Upper lobe of left lung (tissue), 6 donors: ENCODE measurements at regions not wholly inside any gene's neighbourhood (a gene's known extent, or its start where the extent isn't known, plus 50 kb on each side); places are given as distances from the start of the nearest gene placed in this dataset.
A peak's percentile ranks its signal among the peaks of the same experiment; 100 is the strongest.

Experiments
- ATAC-seq, 2 donors: fragments of 200-7000 bp; cut with Tn5 transposase; one replicate each; pipeline ENCODE4 v1.9.1; 2022; ENCODE audit warnings: mild to moderate bottlenecking in 2 of 2, moderate library complexity in 2 of 2; ENCODE audit not compliant: low FRiP score in 2 of 2
- DNase-seq, 2 donors: peaks; one replicate each; pipeline ENCODE4 v3.0.0-alpha.2; 2019 to 2020
- H3K27ac ChIP-seq, 4 donors: fragments of 200-600 bp; sonication (generic); one replicate each; pipeline ENCODE4 v1.5.1; 2016 to 2019
- H3K27me3 ChIP-seq, 4 donors: fragments of 200-600 bp; sonication (generic); one replicate each; pipeline ENCODE4 v1.5.1; 2017 to 2019
- H3K36me3 ChIP-seq, 4 donors: fragments of 200-600 bp; sonication (generic); one replicate each; pipeline ENCODE4 v1.5.1; 2016 to 2019
- H3K4me1 ChIP-seq, 4 donors: fragments of 200-600 bp; sonication (generic); one replicate each; pipeline ENCODE4 v1.5.1; 2018 to 2019
- H3K4me3 ChIP-seq, 4 donors: fragments of 200-600 bp; sonication (generic); one replicate each; pipeline ENCODE4 v1.5.1; 2017 to 2019; ENCODE audit warnings: mild to moderate bottlenecking in 2 of 4, moderate library complexity in 1 of 4
- H3K9me3 ChIP-seq, 4 donors: fragments of 200-600 bp; sonication (generic); one replicate each; pipeline ENCODE4 v1.5.1; 2018 to 2019
- CTCF ChIP-seq, 6 experiments: fragments of 450-650 bp in 4 of 6; fragments of 200-600 bp in 2 of 6; sonication (generic) in 2 of 6; IDR thresholded peaks; one replicate each; pipeline ENCODE4 v1.5.1; 2016 to 2019; ENCODE audit warnings: antibody characterized with exemption in 6 of 6
- EP300 ChIP-seq, 4 donors: sonication (generic); formaldehyde crosslinking; IDR thresholded peaks; one replicate each; pipeline ENCODE4 v1.5.1; 2017; ENCODE audit warnings: antibody characterized with exemption in 4 of 4, control low read depth in 2 of 4
- POLR2A ChIP-seq, 4 donors: fragments of 450-650 bp; IDR thresholded peaks; one replicate each; pipeline ENCODE4 v1.5.1; 2016 to 2017; ENCODE audit warnings: antibody characterized with exemption in 4 of 4, mild to moderate bottlenecking in 2 of 4
- POLR2AphosphoS5 ChIP-seq, 2 donors: sonication (generic); formaldehyde crosslinking; IDR thresholded peaks; one replicate each; pipeline ENCODE4 v1.5.1; 2017; ENCODE audit warnings: antibody characterized with exemption in 2 of 2
- WGBS, 2 donors: methylation state at CpG; one replicate each; pipeline ENCODE4 v1.1.5; 2017 to 2018; 5-methylcytosine and 5-hydroxymethylcytosine counted together
- donor health status: DM: no; HTN: no; CAD: no; lungs with moderate emphysema.
- donor health status: DM: no; HTN: yes; CAD: no; lungs with severe emphysema.

- Histone ChIP-seq H3K4me1 (no peaks in the 10 kb centered on the region), H3K9me3 (no peaks in the 10 kb centered on the region), H3K4me3 (no peak overlapping the region), H3K27me3 (no peaks in the 10 kb centered on the region), H3K36me3 (no peaks in the 10 kb centered on the region), H3K27ac (no peak overlapping the region)
- ATAC-seq: no peak
- DNase-seq: no peak
- 78 to 83% methylated on average over 4 of the region's 4 CpGs for WGBS, 2 donors
- TF ChIP-seq POLR2AphosphoS5 (IDR thresholded peaks at IDR 0.05): no peak
Observed at GRCh38 chr5:14082523-14082922, 60.6 kb upstream of the TRIO start.

DNA sequence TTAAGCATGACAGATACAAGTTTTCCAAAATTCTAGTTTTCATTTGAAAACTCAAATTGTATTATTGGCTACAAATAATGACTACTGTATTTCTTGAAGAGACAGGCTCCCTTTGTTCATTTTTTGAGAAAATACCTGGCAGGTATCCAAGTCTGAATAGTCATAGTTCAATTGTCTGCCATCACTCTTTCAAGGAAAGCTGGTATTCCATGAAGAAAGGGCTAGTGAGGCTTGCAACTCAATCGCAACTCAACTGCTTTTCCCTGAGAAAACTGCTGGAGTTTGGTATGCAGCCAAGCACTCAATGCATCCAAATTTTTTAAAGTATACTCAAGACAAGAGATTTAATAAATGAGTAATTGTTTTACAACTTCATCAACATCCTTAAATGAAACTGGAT lies 61.4 kb upstream of the TRIO start:
- no peaks in the 10 kb centered on the region for H3K36me3 ChIP-seq
- ATAC-seq (no peak), DNase-seq (no peak)
- no peak overlapping the region for H3K4me3 ChIP-seq
- WGBS, 2 donors: 38 to 63% methylated on average over 1 of the region's 1 CpG
- TF ChIP-seq POLR2AphosphoS5 (IDR thresholded peaks at IDR 0.05) (no peak), CTCF (IDR thresholded peaks at IDR 0.05) (no peak), POLR2A (IDR thresholded peaks at IDR 0.05) (no peak), EP300 (IDR thresholded peaks at IDR 0.05) (no peak)
- H3K27ac ChIP-seq: no peak overlapping the region
- no peaks in the 10 kb centered on the region for H3K27me3 ChIP-seq
- H3K4me1 ChIP-seq: no peaks in the 10 kb centered on the region
- H3K9me3 ChIP-seq: no peaks in the 10 kb centered on the region

DNA sequence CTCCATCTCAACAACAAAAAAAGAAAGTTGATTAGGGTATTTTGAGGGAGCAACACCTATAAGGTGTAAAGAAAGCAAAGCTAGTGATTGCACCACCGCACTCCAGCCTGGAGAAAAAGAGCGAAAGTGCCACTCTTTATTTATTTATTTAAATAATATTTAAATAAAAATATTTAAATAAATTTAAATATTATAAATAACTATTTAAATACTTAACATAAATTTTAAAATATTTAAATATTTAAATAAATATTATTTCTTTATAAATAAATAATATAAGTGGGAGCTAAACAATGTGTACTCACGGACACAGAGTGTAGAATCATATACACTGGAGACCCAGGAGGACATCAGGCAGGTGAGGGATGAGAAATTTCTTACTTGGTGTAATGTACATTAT lies 64.4 kb upstream of the TRIO start:
- Histone ChIP-seq H3K4me1 (no peaks in the 10 kb centered on the region), H3K4me3 (no peak overlapping the region), H3K36me3 (no peaks in the 10 kb centered on the region), H3K9me3 (no peaks in the 10 kb centered on the region), H3K27ac (no peak overlapping the region), H3K27me3 (no peaks in the 10 kb centered on the region)
- 97 to 99% methylated on average over 3 of the region's 3 CpGs for WGBS, 2 donors
- DNase-seq: no peak
- ATAC-seq: no peak
- TF ChIP-seq POLR2AphosphoS5 (IDR thresholded peaks at IDR 0.05) (no peak), EP300 (IDR thresholded peaks at IDR 0.05) (no peak), POLR2A (IDR thresholded peaks at IDR 0.05) (no peak), CTCF (IDR thresholded peaks at IDR 0.05) (no peak)

GRCh38 chr5:14077501-14077900 lies 65.6 kb upstream of the TRIO start:
- DNase-seq: no peak
- Histone ChIP-seq H3K27ac (no peak overlapping the region), H3K4me1 (no peaks in the 10 kb centered on the region), H3K27me3 (no peaks in the 10 kb centered on the region), H3K4me3 (no peak overlapping the region), H3K36me3 (no peaks in the 10 kb centered on the region), H3K9me3 (no peaks in the 10 kb centered on the region)
- ATAC-seq: peak in 1 of 2 donors; percentile 34
- 93 to 96% methylated on average over 8 of the region's 8 CpGs for WGBS, 2 donors
- TF ChIP-seq POLR2A (IDR thresholded peaks at IDR 0.05) (no peak), CTCF (IDR thresholded peaks at IDR 0.05) (no peak), POLR2AphosphoS5 (IDR thresholded peaks at IDR 0.05) (no peak), EP300 (IDR thresholded peaks at IDR 0.05) (no peak)

- TF ChIP-seq EP300 (IDR thresholded peaks at IDR 0.05) (no peak), POLR2A (IDR thresholded peaks at IDR 0.05) (no peak), CTCF (IDR thresholded peaks at IDR 0.05) (no peak), POLR2AphosphoS5 (IDR thresholded peaks at IDR 0.05) (no peak)
- 68 to 69% methylated on average over 6 to 7 of the region's 7 CpGs for WGBS, 2 donors
- Histone ChIP-seq H3K4me1 (no peaks in the 10 kb centered on the region), H3K4me3 (no peak overlapping the region), H3K27ac (no peak overlapping the region), H3K27me3 (no peaks in the 10 kb centered on the region), H3K36me3 (no peaks in the 10 kb centered on the region), H3K9me3 (no peaks in the 10 kb centered on the region)
- ATAC-seq (no peak), DNase-seq (no peak)
Observed at GRCh38 chr5:14076561-14076960, 66.6 kb upstream of the TRIO start.
